Endothelial cell (in vitro differentiated cells): ENCODE measurements at regions not wholly inside any gene's neighbourhood (a gene's known extent, or its start where the extent isn't known, plus 50 kb on each side); places are given as distances from the start of the nearest gene placed in this dataset.

ENCODE experiments used
- DNase-seq: peaks from one replicate; pipeline ENCODE4 v3.0.0; 2021; ENCODE audit warnings: low spot score
- H3K27ac Mint-ChIP-seq: one replicate; pipeline ENCODE4 v1.8.0; 2021; ENCODE audit warnings: mixed read lengths, inconsistent platforms; ENCODE audit not compliant: unreplicated experiment
- H3K27me3 Mint-ChIP-seq: one replicate; pipeline ENCODE4 v1.8.0; 2021; ENCODE audit warnings: mild to moderate bottlenecking, moderate library complexity, mixed read lengths, inconsistent platforms; ENCODE audit not compliant: unreplicated experiment
- H3K36me3 Mint-ChIP-seq: one replicate; pipeline ENCODE4 v1.8.0; 2021; ENCODE audit warnings: mild to moderate bottlenecking, low read depth, mixed read lengths, inconsistent platforms; ENCODE audit not compliant: unreplicated experiment
- H3K4me1 Mint-ChIP-seq: one replicate; pipeline ENCODE4 v1.8.0; 2021; ENCODE audit warnings: mild to moderate bottlenecking, mixed read lengths, inconsistent platforms; ENCODE audit not compliant: unreplicated experiment
- H3K4me3 Mint-ChIP-seq: one replicate; pipeline ENCODE4 v1.8.0; 2021; ENCODE audit warnings: mild to moderate bottlenecking, mixed read lengths, inconsistent platforms; ENCODE audit not compliant: unreplicated experiment
- H3K9me3 Mint-ChIP-seq: one replicate; pipeline ENCODE4 v1.8.0; 2021; ENCODE audit warnings: mixed read lengths, inconsistent platforms; ENCODE audit not compliant: unreplicated experiment
- CTCF ChIP-seq: fragments of 200-600 bp; sonication (generic); IDR thresholded peaks from one replicate; pipeline ENCODE4 v1.5.0; 2021; ENCODE audit warnings: antibody characterized with exemption; ENCODE audit not compliant: unreplicated experiment

GRCh38 chr9:88642336-88642735 lies 107.4 kb downstream of the NXNL2 start:
- Mint-ChIP-seq H3K36me3 (no peaks in the 10 kb centered on the region), H3K9me3 (no peaks in the 10 kb centered on the region), H3K27me3 (peaks cover 2% of the 10 kb centered on the region), H3K4me1 (no peaks in the 10 kb centered on the region), H3K27ac (no peak overlapping the region), H3K4me3 (no peak overlapping the region)
- no peak for DNase-seq
- TF ChIP-seq CTCF, result no peak

- Mint-ChIP-seq H3K4me3 (no peak overlapping the region), H3K27me3 (peaks cover 2% of the 10 kb centered on the region), H3K9me3 (no peaks in the 10 kb centered on the region), H3K36me3 (no peaks in the 10 kb centered on the region), H3K27ac (no peak overlapping the region), H3K4me1 (no peaks in the 10 kb centered on the region)
- no peak for DNase-seq
- TF ChIP-seq CTCF, result no peak
These were observed 109.0 kb downstream of the NXNL2 start for GRCh38 chr9:88643931-88644330.

GRCh38 chr9:88645172-88645878 lies 110.3 kb downstream of the NXNL2 start:
- Mint-ChIP-seq H3K9me3 (no peaks in the 10 kb centered on the region), H3K4me1 (no peaks in the 10 kb centered on the region), H3K27me3 (peaks cover 2% of the 10 kb centered on the region), H3K36me3 (no peaks in the 10 kb centered on the region), H3K27ac (no peak overlapping the region), H3K4me3 (no peak overlapping the region)
- no peak for DNase-seq
- TF ChIP-seq CTCF, result no peak

- no peak for DNase-seq
- Mint-ChIP-seq H3K4me3 (no peak overlapping the region), H3K4me1 (no peaks in the 10 kb centered on the region), H3K27ac (no peak overlapping the region), H3K27me3 (peaks cover 2% of the 10 kb centered on the region), H3K9me3 (no peaks in the 10 kb centered on the region), H3K36me3 (no peaks in the 10 kb centered on the region)
- TF ChIP-seq CTCF, result no peak
These were observed 110.9 kb downstream of the NXNL2 start for GRCh38 chr9:88645879-88646199.

GRCh38 chr9:88646539-88647300 lies 111.7 kb downstream of the NXNL2 start:
- Mint-ChIP-seq H3K36me3 (no peaks in the 10 kb centered on the region), H3K4me3 (no peak overlapping the region), H3K9me3 (no peaks in the 10 kb centered on the region), H3K27me3 (peaks cover 2% of the 10 kb centered on the region), H3K27ac (no peak overlapping the region), H3K4me1 (no peaks in the 10 kb centered on the region)
- DNase-seq, result no peak
- no peak for TF ChIP-seq CTCF
